ENCODE measurements at regions not wholly inside any gene's neighbourhood (a gene's known extent, or its start where the extent isn't known, plus 50 kb on each side); places are given as distances from the start of the nearest gene placed in this dataset.

DNA sequence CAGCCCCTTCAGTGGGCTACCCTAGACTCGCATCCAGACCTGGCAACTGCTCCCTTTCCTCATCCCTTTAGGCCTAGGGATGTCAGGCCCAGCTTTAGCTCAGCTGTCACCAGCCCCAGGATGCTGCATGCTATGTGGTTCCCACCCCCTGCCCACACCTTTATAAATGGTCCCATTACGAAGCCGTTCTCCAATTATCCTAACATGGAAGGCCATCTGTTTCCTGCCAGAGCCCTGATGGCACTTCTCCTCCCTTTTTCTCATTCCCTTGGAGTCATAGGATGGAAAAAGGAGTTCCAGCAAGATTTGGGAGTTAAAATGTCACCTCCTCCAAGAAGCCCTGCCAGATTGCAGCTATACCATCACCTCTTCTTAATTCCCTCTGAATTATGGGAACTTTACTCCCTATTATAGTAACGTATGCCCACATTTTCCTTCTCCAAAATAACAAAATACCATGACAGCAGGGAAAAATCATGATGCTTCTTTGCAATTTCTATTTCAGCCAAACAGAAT, 205.0 kb upstream of the GRIK3 start:
- DNase-seq (ENCODE audit: low spot score), result no peak

DNA sequence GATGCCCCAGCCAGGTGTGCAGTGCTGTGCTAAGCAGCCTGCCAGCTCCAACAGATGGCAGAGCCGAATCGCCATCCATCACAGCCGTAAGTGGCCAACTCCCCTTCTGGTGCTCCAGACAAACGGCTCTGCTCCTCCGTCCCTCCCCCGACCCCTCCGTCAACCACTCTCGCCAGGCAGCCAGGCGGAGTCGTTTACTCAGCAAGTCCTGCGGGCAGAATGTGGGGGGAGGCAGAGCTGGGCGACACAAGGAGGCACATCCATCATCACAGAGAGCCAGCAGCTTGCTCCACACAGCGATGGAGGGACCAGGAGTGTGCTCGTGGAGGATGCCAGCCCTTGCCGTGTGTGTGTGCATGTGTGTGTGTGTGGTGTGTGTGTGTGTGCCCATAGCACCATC, 206.6 kb upstream of the GRIK3 start:
- no peak for DNase-seq (ENCODE audit: low spot score)

DNA sequence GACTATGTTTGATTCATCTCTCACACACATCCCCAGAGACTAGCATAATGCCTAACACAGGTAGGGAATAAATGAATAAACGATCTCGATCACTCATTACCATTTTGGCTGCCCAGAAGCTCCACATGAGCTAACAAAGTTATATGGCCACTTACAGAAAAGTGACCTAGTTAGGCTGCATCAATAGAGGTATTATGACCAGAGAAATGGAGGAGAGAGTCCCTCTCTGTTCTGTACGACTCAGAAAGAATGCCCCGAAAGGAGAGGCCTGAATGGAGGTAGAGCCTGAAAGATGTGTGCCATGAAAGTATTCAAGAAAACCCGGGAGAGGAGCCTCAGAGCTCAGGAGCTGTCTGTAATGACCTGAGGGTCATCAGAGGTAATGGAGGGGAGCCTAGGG, 208.2 kb upstream of the GRIK3 start:
- no peak for DNase-seq (ENCODE audit: low spot score)

DNA sequence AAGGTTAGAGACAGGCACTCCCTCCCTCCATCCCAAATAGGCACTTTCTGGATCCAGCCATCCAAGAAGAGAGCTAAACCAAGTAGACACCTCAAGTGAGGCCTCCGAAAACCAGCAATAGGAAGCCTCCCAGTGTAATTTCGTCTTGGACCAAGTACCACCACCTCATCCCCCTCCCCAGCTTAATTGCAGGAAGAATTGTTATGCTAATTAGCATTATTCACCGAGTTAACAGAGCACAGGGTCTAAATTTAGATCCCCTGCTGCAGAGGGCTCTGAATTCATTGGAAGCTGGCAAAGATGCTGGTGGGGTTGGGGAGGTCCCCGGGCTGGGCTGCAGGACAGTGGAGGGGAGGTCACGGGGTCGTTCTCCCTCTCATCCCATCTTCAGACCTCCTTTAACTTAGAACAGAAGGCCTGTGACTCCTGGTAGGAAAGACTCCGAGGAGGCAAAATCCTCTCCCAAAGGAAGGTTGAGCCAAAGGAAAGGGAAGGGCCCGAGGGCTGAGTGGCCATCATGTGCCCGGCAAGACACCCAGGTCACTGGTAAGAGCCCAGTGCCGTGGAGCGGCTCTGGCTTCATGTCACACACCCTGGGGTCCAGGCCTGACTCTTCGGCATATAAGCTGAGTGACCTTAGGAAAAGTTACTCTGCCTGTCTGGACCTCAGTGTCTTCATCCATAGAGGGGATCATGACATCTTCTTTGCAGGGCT, 209.2 kb upstream of the GRIK3 start:
- DNase-seq (ENCODE audit: low spot score), result no peak

DNA sequence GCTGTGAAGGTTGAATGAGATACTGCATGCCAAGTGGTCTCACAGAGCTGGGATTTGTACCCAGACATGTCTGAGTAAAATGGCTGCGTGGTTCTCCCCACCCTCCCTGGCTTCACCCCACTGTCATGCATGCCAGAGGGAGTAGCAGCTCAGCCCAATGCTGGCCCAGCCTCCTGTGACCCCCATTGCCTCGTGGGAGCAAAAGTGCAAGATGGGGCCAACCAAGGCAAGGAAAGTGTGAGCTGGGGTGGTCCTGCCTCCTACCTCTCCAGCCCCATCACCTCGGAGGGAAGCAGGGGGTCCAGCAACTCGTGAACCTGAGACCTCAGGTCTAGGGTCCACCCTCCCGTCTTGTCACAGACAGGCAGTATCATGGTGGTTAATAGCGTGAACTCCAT, 209.8 kb upstream of the GRIK3 start:
- no peak for DNase-seq (ENCODE audit: low spot score)

DNA sequence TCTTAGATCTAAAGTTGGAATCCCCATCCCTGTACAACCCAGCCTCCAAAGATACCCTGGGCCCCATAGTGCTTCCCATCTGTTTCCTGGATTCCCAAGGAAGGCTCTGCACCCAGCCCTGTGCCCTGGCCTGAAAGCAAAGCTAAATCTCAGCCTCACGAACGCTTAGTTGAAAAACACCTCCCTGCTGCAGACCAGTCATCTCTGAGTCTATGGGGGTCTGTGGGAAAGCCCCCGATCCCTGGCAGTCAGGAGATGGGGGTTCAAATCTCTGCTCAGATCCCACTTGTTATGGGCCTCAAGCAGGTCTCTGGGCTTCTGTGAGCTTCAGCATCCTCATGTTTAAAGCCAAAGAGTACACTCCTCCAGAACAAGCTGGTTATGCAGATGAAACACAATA, 210.5 kb upstream of the GRIK3 start:
- no peak for DNase-seq (ENCODE audit: low spot score)

DNA sequence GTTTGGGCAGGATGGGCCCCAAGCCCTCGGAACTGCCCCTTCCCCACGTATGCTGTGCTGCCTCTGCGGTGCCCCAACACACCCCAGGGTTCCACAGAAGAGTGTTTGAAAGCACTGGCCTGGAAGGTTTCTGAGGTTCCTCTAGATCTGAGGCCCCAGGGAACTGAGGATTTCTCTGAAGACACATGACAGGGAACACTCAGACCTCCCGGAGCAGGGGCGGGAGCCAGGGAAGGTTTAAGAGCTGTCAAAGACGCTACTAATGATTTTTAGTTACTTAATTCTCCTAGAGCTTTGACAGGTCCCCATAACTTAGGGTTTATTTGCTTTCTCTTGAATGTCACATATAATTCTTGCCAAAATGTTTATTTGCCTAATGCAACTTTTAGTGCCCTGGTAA, 212.3 kb upstream of the GRIK3 start:
- DNase-seq (ENCODE audit: low spot score), result no peak

DNA sequence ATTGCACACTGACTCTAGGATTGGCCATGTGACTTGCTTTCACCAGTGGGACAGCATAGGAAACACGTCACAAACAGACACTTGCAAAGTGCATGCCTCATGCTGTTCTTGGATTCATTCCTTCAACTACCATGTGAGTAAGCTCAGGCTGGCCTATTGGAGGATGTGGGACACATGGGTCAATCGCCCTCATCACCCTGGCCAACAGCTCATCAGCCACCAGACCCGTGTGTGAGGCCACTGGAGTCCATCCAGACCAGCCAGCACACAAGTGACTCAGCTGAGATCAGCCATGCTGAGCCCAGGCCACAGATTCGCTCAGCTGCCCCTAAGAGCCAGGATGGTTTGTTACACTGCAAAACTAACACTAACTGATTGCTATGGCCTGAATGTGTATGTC, 216.1 kb upstream of the GRIK3 start:
- DNase-seq (ENCODE audit: low spot score), result no peak

DNA sequence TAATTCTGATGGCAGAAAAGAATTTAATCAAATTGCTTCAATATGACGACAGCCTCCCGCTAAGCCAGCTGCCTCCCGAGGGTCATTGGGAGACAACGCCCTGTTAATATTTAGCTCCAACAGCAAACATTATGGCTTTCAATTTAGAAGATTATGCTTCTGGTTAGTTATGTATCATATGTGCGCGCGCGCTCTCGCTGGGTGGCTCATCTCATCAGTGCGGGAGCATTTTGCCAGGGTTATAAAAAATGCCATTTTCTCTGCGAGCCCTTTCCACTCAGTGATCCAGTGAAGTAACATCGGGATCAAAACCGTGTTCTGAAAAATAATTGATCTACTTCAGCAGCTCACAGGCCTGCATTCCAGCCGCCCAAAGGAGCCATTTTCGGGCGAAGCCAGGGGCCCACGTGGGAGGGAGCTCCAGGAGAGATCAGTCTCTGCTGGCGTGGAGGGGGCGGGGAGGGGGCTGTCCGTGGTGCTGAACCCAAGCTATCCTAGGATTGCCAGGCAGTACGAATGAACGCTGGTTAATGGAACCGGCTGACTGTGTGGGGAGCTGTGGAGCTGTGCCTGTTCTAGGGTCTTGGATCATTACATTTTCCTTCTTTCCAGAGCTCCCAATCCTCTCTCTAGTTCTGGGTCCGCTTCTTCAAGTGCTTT, 219.1 kb upstream of the ZC3H12A start:
- peak; percentile 23 for DNase-seq (ENCODE audit: low spot score)

DNA sequence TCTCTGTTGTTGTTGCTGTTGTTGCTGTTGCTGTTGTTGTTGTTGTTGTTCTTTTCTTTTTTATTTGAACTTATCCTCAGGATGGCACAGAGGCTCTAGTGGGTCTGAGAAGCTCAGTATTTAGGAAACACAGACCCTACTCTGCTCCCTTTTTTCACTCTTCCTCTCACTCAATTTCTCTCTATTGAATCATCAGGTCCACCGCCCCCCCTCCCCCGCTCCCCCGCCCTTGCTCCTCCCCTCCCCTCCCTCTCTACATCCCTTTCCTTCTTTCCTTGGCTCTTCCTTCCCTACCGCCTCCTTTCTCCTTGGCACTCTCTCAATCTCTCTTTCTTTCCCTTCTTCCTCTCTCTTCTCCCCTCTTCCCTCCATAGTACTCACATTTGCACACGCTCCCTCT, 218.5 kb upstream of the ZC3H12A start:
- DNase-seq (ENCODE audit: low spot score), result no peak

DNA sequence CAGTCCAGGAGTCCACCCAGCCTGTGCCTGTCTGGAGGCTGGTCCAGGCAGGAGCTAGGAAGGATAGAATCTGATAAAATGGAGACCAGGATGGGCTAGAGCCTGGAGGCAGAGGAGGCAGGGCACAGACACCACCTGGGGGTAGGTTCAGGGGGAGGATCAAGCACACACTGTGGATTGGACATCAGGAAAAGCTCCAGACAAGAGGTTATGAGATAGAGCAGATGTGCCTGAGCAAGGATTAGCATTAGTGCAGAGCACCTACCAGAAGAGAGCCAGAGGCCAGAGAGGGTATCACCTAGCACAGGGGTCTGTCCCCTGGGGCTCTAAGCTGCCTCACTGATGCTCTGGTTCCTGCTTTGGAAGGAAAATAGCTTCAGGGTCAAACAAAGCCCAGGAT, 216.7 kb upstream of the ZC3H12A start:
- DNase-seq (ENCODE audit: low spot score), result no peak

DNA sequence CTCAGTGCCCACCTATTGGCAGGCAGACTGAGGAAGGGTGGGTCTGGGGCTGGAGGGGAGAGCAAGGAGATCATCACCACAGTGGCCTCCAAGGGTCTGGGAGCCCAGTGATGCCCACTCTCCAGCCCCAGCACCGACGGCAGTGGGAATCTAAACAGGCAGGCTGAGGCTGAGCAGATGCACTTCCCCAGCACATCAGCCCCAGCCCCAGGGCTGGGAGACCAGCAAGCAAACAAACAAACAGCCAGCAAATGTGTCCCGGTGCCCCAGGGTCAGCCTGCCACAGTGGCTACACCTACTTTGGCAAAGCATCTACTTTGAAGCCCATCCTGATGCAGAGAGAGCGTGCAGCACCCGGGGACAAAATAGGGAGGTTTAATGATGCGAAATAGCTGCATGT, 216.3 kb upstream of the ZC3H12A start:
- no peak for DNase-seq (ENCODE audit: low spot score)

DNA sequence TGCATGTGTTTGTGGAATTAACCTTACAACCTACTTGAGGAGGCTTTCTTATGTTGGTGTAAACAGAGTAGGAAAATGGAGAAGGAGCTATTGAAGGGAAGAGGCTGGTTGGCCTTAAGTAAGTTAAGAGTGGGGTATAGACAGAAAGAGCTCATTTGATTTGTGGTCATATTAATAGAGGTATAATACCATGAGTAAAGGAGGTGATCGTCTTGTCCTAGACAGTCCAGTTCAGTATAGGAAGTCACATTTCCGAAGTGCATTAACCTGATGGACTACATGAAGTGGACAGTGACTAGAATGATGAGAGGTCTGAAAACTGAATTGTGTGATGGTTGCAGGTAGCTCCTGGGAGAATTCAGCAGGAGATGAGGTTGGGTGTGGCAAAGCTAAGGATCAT, 215.4 kb upstream of the ZC3H12A start:
- no peak for DNase-seq (ENCODE audit: low spot score)

DNA sequence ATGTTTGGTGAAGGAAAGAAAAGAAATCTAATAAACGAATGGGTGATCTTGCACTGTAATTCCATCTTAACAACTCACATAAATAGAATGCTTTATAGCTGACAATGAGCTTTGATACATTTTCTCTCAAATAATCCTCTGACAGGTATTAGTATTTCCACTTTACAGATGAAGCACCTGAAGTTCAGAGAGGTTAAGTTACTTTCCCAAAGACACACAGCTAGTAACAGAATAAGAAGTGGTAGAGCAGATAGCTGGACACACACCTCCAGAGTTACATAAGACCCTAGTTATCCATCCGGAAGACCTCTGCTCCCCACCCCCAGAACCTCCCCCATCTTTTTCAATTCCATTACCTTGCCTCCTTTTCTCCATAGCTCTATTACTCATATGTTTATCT, 213.3 kb upstream of the ZC3H12A start:
- DNase-seq (ENCODE audit: low spot score), result no peak

DNA sequence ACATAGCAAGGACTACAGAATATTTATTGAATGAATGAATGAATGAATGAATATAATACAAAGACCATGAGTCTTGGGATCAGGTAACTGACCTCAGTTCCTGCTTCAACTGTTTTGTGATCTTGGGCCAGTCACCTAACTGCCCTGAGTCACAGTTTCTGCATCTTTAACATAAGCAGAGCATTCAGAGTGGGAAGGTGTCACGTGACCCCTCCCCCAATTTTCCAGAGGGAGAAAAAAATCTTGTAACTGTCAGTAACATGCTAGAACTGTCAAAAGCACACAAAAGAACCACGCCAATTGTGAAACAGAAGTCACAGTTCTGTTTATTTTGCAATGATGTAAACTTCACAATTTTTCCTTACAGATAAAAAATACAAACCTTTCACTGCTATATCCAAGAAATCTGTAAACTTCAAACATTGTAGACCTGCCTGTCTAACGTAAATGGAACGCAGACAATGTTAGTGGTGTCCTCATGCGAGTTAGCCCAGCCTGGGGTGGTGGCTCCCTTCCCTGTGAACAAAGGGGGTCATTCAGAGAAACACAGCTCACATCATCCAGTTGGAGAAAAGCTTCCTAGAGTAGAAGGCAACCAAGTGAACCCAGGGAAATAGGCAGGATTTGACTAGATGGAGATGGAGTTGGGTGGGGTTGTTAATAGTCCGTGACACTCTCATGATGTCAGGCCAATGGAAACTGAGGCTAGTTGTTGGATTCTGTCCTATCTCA, 211.8 kb upstream of the ZC3H12A start:
- DNase-seq (ENCODE audit: low spot score), result no peak

DNA sequence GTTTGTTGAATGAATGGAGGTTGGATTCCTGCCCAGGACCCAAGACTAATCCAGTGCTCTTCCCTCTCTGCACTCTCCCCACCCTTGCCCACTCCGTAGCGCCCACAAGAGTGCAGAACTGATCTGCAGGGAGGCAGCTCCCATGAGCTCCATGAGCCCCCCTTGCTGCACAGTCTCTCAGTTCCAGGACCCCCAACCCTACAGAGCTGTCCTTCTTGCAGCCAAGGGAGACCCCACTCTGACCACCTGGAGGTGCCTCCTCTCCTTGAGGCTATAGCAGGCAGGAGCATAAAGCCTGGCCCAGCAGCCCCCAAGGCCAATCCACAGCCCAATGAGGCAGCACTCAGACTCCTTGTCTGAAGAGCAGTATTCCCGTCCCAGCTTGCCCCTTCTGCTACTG, 209.2 kb upstream of the ZC3H12A start:
- DNase-seq (ENCODE audit: low spot score), result no peak

DNA sequence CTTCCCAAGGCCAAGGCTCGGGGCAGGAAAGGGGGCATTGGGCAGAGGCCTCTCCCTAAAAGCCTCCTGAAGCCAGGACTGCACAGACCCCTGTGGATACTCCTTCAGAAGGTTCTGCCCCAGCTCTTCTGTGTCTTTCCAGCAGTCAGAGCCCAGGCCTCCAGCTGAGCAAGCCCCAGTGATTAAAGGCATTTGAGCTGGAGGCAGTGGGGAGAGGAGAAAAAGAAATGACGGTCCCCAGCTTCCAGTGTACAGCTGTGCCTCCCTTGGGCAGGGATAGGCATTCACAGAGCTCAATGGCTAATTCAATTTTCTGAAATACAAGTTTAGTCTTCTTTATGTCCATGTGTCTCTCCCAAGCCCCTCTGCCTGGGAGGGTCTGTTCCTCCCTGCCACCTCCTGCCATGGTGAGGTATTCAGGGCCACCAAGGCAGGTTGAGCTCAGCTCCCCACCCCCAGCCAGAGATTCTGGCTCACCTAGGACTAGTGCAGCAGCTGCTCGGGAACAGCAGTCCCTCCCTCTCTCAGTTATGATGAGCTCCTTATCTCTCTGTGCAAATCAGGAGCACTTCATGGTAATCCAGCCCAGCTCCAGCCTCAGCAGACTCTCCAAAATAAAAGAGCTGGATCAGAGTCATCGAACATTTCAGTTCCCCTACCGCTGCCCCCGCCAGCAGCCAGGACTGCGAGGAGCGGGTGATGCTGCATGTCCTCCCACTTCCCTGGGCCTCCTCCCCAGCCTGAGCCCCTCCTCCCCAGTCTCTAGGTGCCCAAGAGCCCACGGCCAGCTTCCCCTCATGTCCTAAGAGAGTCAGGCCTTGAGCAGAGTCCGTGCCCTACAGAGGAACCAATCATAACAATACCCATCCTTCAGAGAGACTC, 208.4 kb upstream of the ZC3H12A start:
- no peak for DNase-seq (ENCODE audit: low spot score)

DNA sequence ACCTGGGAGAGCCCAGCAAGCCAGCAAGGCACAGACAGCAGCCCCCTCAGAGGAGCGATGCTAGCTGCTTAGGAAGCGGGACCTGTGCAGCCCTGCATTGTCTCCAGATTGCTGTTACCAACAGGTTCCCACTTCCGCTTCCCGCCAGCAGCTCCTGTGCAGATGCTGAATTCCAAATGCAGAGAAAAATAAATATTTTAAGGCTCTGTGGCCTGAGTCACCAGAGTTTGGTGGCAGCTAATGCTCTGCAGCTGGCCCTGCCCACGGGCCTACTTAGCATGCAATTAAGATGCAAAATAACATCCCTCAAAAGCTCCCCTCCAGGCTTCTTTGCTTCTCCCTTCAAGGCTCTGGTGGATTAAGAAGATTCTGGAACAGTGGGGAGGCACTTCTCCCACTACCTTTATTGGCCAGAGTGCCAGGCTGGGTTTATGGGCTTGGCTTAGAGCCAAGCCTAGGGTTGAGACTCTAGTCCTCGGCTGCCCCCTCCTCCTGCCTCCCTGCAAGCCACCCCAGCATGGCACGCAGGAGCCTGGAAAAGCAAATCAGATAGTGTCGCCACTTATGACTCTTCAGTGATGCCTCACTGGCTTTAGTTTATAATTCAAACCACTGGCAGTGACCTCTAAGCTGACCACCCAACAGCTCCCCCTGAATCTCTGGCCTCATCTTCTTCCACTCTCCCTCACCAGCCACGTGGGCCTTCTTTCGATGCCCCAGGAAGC, 207.1 kb upstream of the ZC3H12A start:
- no peak for DNase-seq (ENCODE audit: low spot score)

DNA sequence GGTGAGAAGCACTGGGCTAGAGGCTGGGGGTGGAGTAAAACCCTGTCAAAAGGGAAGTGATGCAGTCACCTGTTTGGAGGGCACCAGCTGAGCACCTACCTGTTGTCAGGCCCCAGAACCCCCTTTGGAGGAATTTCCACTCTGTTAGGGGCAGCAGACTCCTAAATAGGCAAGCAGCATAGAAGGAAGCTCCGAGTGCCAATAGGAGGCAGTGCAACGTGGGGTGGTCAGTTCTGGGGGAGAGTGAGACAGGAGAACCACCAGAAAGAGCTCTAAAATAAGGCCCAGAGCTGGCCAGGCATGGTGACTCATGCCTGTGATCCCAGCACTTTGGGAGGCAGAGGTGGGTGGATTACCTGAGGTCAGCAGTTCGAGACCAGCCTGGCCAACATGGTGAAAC, 203.7 kb upstream of the ZC3H12A start:
- DNase-seq (ENCODE audit: low spot score), result no peak

DNA sequence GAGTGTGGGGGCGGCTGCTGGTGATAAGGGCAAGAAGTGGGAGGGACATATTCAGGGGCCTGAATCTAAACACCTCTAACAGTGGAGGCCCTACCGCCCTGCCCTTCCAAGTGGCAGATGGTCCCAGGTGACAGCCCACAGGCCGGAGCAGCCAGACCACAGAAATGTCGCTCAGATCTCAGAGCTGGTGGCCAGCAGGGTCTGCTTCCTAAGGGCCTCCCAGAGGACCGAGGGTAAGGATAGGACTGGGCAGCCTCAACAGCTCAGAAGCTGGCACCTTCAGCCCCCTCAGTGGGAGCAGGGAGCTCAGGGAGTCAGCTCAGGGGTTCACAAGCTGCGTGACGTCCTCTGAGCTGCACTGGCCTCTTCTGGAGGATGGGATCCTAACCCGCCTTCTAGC, 201.8 kb upstream of the ZC3H12A start:
- DNase-seq (ENCODE audit: low spot score), result no peak

DNA sequence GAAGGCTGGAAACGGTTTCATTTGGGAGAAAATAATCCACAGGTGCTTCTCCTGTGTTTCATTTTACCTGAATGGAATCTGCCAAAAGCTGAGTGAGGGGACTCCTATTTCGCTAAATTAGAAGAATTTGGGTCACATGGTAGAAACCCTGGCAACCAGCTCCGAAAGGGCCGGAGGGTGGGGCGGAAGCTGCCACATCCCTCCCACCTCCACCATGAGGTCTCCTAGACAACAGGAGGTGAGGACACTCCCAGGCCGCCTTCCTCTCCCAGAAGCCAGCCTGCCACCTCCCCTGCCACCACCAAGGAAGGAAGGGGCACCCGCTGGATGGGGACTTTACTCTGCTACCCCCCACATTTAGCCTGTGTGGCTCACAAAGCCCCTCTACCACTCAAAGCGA, 199.9 kb upstream of the ZC3H12A start:
- DNase-seq (ENCODE audit: low spot score), result no peak

Data from umbilical cord (tissue), 1 donor.